HG02763 (cell line): ENCODE measurements at regions not wholly inside any gene's neighbourhood (a gene's known extent, or its start where the extent isn't known, plus 50 kb on each side); places are given as distances from the start of the nearest gene placed in this dataset.
"Not testable (repeated sequence)": the region's sequence is repeated elsewhere in the genome, so short reads cannot be mapped to it uniquely, and the experiment has no call there.

Source experiments
- ATAC-seq: cut with Tn5 transposase; IDR thresholded peaks from one replicate; pipeline ENCODE4 v1.9.1; 2021; ENCODE audit warnings: mild to moderate bottlenecking, moderate library complexity; ENCODE audit not compliant: unreplicated experiment

DNA sequence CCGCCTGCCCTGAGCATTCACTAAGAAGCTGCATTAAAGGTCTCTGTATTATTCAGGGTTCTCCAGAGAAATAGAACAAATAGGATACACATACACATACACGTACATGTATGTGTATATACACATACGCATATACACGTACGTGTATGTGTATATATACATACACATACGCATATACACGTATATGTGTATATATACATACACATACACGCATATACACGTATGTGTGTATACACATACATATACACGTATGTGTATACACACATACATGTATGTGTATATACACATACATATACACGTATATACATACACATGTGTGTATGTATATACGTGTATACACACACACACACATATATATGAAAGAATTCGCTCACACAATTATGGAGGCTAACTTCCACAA is 108.9 kb upstream of the BARHL2 start:
- ATAC-seq = no peak

DNA sequence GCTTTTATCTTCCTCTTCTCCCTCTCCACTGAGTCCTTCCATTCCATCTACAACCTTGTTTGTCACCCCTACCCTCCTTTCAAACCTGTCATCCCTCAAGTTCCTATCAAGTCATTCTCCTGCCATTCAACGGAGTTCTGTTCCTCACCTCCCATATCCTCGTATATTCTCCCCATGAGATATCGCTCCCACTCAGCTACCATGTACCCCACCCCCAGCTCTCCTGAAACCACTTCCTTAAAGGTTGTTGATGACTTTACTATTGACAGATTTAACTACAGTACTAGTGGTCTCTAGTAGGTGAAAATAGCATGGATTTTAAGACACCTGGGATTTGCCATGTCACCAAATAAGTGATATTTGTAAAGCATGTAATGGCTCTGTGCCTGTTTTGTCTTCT is 107.4 kb upstream of the BARHL2 start:
- no peak for ATAC-seq

DNA sequence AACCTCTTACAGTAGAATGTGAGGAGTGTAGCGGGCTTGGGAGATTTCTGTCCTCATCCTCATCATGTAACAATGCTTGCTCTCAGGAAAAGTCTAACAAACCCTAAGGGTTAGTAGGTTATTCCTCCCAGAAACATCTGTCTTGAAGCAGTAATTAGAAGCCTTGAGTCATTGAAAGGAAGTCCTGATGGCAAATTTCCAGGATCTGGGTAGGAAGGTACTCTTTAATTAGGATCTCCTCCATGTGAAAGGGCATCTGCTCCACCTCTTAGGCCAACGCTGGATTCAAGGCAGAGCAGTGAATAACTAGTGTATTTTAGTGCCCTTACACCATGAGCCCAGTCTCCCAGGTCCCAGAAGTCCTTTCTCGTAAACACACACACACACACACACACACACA is 106.6 kb upstream of the BARHL2 start:
- no peak for ATAC-seq

DNA sequence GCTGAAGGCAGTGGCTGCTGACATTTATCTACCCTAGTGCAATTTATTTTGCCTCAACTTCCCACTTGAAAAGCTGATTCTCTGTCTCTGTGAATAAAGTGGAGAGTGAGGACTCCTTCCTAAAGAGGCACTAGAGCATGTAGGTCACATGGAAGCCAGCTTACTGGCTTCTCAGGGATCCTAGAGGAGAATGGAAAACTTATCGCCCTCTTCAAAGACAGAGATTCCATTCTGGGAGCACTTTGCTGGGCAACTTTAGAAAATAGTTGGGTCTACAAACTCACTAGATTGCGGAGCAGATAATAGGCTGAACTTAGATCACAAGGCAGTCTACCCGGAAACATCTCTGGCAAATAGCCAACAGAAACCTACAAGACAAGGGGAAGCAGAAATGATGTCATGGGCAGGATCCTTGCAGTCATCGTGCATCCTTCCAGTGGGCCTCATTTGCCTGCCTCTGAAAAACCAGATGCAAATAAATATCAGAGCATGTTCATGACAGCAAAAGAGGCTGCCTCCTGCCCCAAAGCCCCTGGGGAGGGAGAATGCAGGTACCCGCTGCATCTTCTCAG is 104.8 kb upstream of the BARHL2 start:
- no peak for ATAC-seq

DNA sequence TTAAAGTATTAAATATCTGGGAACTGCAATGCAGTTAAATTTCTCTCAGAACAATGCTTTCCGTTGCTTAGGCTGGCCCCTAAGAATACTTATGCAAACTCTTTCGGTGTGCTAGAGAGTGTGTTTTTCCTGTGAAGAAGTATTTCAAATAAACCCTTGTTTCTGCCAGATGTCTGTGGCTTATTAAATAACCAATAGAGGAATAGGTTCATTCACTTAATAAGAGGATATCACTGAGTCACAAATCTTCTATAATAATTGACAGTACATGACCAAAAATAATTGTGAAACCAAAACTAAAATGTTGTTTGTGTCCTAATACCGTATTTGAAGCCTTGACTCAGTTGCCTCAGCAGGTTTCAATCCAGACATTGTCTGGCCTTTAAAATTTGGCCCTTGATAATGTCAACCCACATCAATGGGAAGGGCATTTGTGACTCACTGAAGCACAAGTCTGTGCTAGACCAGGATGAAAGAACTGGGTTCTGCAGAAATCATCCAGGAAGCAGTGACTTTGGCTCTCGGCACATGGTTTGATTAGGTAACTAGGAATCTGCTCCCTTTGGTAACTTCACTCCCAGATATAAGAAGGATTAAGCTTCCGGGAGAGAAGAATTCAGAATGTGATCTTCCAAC is 104.2 kb upstream of the BARHL2 start:
- no peak for ATAC-seq

DNA sequence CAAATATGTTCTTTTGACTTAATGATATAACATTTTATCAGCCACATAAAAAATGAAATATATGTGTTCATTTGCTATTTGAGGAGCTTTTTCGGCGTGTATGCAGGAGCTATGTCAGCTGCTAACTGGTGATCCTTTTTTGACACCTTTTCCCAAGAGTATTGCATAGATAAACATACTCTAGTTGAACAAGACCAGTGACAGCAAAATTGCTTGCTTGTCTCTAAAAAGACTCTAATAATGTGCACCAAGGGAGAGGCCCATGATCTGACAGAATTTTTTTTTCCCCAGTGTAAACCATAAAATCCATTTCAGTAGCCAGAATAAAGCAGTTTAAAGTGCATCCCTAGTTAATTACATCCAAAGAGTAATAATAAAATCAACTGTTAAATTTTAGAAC is 103.6 kb upstream of the BARHL2 start:
- no peak for ATAC-seq

DNA sequence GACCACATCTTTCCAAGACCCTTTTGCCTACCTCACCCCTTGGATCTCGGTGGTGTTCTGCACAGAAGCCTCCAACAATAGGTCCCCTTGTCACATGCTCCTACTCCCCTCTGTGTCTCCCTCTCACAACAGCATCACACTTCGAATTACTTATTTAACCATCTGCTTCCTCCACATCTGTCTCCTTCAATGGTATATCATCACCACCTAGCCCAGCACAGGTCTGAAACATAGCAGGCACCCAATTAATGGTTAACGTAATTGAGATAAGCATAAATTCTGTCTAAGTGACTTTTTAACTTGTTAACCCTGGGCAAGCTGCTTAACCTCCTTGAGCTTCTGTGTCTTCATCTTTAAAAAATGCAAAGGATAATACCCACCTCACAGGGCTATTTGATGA is 100.3 kb upstream of the BARHL2 start:
- no peak for ATAC-seq

DNA sequence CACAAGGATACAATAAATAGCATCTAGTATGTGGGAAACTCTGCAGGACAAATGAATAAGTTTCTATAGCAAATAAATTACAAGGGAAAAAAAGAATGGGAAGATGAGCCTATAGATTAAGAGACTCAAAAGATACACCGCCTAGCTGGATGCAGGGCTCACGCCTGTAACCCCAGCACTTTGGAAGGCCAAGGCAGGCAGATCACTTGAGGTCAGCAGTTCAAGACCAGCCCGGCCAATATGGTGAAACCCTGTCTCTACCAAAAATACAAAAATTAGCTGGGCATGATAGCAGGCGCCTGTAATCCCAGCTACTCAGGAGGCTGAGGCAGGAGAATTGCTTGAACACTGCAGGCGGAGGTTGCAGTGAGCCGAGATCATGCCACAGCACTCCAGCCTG is 95.1 kb upstream of the BARHL2 start:
- not testable (repeated sequence) for ATAC-seq

DNA sequence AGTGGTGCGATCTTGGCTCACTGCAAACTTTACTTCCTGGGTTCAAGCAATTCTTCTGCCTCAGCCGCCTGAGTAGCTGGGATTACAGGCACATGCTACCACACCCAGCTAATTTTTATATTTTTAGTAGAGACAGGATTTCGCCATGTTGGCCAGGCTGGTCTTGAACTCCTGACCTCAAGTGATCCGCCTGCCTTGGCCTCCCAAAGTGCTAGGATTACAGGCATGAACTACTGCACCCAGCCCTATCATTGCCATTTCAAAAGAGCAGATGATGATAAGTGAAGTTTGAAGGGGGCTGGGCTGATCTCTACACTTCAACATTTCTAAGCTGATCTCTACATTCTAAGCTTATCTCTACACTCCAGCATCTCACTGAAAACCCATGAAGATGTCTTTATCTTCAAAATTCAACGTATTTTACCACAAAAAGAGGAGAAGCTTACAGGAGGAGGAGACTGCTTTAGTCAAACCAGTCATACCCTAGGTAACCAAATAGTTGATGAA is 94.4 kb upstream of the BARHL2 start:
- ATAC-seq = not testable (repeated sequence)

DNA sequence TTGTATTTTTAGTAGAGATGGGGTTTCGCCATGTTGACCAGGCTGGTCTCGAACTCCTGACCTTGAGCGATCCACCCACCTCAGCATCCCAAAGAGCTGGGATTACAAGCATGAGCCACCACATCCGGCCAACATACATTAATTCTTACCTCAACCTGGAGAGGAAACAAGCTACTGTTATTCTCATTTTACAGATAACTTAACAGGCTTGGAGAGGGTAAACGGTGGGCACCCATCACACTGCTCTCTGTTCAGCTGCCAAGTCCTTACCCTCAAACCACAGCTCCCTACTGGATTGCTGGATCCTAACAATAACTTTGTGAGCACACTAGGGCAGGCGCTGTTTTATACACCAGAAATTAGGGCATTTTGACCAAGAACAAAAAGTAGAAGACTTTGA is 93.6 kb upstream of the BARHL2 start:
- no peak for ATAC-seq

DNA sequence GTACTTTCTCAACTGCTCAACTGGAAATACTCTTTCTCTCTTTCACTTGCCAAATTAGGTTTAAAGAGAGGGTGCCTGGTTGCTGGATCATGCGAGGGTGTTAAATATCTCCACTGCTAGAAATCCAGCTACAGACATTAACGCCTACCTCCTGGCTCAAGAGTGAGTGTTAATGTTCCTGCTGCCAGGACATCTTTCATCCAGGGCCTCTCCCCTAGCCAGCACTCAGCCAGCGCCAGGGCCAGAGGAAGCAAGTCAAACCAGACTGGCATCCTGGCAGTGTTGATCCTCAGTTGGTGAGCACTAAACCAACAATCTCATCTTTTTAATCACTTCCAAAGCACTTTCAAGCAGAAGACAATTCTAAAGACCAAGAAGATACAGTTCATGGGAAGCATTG is 92.9 kb upstream of the BARHL2 start:
- no peak for ATAC-seq

DNA sequence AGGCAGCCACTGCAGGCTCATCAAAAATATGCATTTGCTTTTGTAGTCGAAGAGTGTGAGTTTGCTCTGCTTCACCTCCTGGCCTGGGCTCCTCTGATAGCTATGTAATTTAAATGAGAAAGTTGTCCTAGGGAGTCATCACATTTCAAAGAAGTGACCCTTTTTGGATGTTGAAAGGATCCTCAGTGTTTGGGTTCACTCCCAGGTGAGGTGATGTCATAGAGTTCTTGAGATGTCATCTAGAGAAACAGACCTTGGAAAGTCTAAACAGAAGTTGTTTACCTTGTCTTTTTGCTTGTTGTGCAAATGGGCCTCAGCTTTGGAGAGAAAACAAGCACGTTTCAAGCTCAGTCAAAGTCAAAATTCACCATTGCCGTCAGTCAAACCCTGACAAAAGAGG is 92.0 kb upstream of the BARHL2 start:
- no peak for ATAC-seq

DNA sequence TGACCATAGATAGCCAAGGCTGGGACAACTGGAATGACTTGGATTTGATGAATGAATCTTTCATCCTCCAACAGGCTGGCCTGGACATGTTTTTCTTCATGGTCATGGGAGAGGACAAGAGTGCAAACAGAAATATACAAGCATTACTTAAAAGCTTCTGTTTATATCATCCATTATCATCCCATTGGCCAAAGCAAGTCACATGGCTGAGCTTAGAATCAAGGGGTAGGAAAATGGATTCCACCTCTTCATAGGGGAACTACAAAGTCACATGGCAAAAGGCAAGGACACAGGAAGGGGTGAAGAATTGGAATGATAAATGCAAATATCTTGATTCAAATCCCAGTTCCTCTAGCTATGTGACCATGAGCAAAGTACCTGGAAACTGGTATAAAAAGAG is 90.2 kb upstream of the BARHL2 start:
- ATAC-seq = no peak

DNA sequence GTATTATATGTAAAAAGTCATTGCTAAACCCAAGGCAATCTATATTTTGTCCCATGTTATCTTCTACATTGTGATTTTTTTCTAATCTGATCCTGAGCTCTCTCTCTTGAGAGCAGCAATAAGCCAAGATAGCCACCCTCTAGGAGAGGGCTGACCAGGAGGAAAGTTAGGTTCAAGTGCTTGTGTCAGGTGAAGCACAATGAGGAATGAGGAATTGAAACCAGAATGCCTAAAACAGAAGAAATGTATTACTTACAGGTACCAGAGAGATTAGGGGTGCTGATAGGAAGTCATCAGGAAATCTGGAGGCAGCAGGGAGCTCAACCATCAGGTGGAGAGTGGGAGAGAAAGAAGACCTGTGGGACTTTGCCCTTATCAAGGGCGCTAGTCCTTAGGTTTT is 85.5 kb upstream of the BARHL2 start:
- no peak for ATAC-seq

DNA sequence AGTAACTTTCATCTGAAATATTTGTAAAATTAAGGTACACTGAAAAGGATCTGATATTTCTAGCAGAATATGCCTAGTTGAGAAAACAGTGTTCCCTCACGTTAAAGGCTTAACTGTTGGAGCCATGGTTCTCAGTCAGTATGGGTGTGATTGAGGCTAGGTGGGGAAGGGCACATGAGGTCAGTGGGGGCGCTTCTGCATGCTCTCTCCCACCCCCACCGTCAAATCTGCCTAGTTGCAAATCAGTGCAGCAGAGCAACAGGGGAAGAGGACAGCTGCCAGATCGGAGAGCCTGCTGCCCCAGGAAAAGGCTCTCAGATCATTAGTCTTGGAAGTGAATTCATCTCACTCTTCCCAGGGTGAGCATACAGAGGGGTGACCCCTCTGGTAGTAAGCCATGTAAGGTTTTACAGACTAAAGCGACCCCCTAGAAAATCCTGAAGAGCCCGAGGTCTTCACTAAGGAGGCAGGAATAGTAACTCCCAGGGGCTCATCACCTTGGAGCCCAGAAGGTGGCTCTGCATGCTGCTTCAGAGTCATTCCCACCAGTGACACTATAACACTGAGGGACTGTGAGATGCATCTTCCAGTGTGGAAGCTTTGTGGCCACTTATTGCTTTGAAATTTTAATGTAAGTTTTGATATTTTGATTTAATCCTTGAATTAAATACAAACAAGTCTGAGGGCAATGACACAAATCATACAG is 83.1 kb upstream of the BARHL2 start:
- ATAC-seq = no peak

DNA sequence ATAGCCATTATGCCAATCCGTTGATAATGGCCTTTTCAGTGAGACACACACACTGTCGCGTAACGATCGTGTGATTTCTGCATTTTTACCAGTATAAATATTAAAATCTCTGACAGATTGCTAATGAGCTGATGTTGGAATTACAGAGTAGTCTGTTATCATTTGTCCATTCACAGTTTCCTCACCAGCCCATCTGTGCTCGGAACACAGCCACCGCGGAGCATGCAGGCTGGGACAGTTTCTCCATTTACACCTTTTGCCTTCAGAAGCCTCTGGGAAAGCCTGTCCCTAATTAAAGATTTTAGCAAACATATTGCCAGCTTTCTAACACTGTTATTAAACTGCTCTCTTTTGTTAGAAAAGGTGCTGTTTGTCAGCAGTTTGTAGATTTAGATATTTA is 82.2 kb upstream of the BARHL2 start:
- no peak for ATAC-seq

DNA sequence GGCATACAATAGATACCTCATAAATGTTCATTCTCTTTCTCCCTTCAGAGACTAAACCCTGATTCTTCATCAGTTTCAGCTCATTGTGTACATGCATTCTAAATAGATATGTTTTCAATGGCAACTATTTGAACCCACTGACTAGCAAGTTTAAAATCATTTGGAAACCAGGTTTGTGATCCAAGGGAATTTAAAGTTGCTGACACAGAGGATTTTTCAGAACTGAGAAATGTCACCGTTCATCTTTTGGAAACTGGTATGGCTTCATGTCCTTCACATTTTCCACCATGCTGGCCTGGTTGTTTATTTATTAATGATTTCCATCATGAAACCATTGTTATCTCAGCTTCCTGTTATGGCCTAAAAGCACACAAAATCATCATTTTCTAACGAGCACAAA is 81.8 kb upstream of the BARHL2 start:
- no peak for ATAC-seq

DNA sequence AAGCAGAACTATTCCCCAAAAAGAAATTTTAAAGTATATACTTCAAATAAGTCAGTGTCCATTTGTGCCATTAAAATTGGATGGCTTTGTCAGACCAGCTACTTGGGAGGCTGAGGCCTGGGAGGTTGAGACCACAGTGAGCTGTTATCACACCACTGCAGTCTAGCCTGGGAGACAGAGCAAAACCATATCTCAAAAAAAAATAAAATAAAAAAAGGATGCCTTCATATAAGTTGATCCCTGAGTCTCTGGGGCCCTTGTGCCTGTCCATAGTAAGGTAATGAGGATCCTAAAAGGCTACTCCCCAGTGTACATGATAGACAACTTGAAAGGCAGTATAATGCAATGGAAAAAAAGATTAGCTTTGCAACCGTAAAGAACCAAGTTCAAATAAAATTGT is 81.2 kb upstream of the BARHL2 start:
- ATAC-seq = no peak

DNA sequence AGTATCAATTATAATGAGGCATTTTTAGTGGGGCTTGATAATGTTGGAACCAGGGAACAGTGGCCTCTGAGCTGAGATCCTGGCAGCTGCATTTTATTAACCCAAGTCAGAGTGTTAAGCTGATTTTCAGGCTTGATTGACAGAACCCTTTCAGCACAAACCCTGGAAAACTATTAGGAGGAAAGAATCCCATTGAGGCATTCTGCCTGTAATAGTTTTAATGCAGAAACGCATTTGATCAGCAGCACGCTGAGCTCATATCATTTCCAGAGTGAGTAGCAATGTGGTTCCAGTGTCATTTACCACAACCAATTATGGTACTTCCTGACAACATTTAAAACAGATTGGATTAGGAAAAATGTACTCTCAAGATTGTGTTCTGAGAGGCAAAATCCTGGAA is 78.3 kb upstream of the BARHL2 start:
- no peak for ATAC-seq

DNA sequence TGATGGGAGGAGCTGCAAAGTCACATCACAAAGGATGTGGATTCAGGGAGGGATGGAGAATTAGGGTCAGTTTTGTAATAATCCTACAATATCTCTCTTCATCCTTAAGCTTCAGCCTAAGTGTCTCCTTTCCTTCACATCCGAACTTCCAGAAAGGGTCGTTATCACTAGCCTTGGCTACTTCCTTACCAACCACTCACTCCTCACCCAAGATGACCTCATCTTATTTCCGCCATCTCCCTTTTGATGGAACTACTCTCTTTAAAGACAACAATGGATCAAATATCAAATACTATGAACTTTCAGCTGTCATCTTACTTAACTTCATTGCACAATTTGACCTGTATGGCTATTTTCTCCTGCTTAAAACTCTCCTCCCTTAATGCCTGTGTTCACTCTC is 69.6 kb upstream of the BARHL2 start:
- ATAC-seq = no peak

DNA sequence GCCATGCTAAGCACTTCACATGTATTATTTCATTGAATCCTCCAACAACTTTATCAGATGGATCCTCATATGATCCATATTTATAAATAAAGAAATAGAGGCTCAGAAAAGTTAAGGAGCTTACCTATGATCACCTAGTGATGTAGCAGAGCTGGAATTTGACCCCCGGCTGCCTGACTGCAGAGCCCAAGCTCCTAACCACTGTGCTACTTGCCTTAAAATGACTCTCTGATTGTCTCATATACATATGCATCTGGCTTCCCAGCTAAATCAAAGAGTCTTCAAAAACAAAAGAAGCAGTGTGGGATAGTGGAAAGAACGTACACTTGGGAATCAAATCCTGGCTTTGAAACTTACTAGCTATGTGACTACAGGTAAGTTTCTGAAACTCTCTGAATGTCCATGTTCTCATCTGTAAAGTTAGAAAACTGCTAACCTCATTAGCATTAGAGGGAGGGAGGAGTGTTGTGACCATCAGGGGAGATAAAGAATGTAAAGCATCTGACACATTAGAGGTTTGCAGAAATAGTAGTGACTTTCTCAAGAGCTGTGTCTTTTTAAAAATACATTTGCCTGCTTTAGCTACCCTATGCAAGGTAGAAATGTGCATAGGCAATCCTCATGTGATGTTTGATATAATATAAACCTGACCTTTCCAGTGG is 67.2 kb upstream of the BARHL2 start:
- ATAC-seq = no peak

DNA sequence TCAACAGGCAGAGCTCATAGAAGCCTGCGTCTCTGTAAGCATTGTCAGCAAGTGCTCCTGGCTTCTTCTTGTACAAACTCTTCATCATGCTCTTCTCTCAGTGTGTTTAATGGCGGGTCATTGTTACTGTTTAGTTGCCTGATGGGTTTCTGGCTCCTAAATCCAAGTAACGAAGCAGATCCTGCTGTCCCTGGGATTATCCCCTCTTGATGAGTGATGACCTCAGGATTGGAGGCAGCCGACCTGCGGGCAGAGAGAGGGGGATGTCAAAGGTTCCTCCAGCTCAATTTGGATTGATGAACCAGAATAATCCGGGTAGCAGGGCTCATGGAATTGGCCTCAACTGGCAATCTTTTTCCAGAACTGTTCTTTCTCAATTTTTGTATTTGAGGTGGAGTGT is 66.1 kb upstream of the BARHL2 start:
- no peak for ATAC-seq
